ENCODE measurements at regions not wholly inside any gene's neighbourhood (a gene's known extent, or its start where the extent isn't known, plus 50 kb on each side); places are given as distances from the start of the nearest gene placed in this dataset.

DNA sequence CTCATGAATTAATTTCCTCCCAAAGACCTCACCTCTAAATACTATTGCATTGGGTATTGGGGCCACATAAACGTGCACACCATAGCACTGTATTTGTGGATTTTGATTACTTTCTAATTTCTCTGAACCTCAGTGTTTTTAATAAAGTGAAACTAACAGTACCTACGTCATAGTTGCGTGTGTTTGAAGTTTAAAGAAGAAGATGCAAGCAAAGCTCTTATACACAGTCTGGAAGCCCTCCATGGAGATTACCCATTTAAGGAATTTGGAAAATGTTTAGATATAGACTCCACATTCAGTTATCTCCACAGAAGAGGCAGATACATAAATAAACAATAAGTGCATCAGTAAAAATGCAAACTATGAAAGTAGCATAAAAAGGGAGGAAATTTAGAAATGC, 581.1 kb upstream of the GBE1 start:
- DNase-seq (ENCODE audit: insufficient read length, low spot score): no peak
- no peak for FAIRE-seq

DNA sequence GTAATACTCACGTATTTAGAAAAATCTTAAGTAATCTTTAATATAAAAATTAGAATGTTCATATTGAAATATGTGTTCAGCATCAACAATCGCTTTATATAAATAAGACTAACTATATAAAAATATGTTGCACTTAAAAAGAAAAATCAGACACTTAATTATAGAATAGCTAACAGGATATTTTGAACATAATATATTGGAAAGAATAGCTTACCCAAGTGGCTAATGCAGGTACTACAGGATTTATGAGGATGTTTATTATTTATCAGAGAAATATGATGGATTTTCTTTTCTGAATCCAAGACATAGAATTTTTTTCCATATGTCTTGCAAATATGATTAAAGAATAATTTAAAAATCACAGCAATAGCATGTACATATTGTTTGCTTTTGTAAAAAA, 567.9 kb upstream of the GBE1 start:
- DNase-seq (ENCODE audit: insufficient read length, low spot score) (no peak), FAIRE-seq (no peak)

- DNase-seq (ENCODE audit: insufficient read length, low spot score): no peak
- no peak for FAIRE-seq
Observed at GRCh38 chr3:82311901-82312300, 550.5 kb upstream of the GBE1 start.

- DNase-seq (ENCODE audit: insufficient read length, low spot score) (no peak), FAIRE-seq (no peak)
Observed at GRCh38 chr3:82308755-82309154, 547.3 kb upstream of the GBE1 start.

DNA sequence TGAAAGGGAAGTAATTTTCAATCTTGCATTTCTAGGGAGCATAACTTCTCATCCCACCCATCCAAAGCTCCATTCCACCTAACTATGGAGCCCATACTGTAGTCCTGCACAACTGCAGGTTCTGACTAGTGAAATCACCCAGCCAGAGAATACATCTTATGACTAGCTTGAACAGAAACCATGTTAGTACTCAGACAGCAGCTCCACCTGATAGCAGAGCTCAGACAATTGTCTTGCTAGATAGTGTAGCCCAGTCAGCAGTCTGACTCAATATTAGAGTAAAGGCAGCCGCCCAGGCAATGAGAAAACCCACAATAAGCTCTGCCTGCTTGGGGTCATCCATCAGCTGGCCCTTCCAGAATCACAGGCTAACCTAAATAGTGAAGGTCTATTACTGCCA, 544.7 kb upstream of the GBE1 start:
- DNase-seq (ENCODE audit: insufficient read length, low spot score) (no peak), FAIRE-seq (no peak)

DNA sequence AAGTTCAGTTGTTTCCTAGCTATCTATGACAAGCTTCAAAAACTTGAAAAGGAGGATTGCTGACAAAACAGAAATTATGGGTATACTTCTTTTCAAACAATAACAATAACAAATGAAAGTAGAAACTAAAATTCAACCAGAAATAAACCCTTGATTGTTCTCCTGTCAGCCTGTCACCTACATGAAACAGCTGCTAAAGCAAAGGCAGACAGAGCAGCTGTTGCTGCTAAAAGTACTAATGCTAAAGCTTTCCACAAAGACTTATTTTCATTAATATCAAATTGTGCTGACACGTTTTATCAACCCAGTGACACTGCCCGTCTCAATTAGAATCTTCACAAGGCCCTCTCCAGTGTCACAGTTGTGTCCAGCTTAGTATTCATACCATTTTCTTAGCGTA, 533.2 kb upstream of the GBE1 start:
- no peak for DNase-seq (ENCODE audit: insufficient read length, low spot score)
- FAIRE-seq: no peak

GRCh38 chr3:82293867-82294266, 532.4 kb upstream of the GBE1 start:
- FAIRE-seq: no peak
- DNase-seq (ENCODE audit: insufficient read length, low spot score): no peak

DNA sequence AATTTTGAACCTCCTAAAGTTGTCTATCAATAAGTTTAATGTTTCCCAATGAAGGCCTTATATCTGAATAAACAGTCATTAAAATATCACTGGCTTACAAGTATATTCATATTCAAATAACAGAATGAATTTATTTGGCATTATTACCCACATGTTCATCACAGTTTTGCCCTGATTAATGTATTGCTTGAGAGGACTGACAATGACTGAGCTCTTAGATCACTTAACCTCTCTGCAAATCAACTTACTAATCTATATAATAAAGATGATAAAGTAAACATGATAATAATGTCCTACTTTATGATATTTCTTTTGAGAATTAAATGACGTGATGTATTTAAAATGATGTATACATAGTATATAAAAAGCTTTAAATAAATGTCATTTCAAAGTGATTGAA, 532.0 kb upstream of the GBE1 start:
- FAIRE-seq (no peak), DNase-seq (ENCODE audit: insufficient read length, low spot score) (no peak)

DNA sequence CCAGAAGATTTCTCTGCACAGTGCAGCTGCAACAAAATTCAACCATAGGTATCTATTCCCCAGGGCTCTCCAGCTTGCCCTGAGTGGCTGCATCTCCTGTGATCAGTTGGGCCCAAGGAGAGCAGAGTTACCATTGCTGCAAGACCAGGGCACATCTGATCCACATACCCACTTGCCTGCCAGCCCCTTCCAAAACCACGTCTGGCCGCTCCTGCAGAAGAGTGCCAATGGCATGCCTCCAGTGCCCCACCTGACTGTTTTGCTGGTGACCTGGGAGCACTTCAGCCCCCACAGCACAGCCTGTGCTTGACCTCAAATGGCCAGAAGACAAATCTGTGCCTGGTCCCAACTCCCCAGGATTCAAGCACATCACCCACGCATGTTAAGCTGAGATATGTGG, 526.1 kb upstream of the GBE1 start:
- DNase-seq (ENCODE audit: insufficient read length, low spot score) (no peak), FAIRE-seq (no peak)

- no peak for FAIRE-seq
- peak; percentile 4 for DNase-seq (ENCODE audit: insufficient read length, low spot score)
Observed at GRCh38 chr3:82281205-82281604, 519.8 kb upstream of the GBE1 start.

- no peak for FAIRE-seq
- DNase-seq (ENCODE audit: insufficient read length, low spot score): no peak
Observed at GRCh38 chr3:82276992-82277391, 515.5 kb upstream of the GBE1 start.

DNA sequence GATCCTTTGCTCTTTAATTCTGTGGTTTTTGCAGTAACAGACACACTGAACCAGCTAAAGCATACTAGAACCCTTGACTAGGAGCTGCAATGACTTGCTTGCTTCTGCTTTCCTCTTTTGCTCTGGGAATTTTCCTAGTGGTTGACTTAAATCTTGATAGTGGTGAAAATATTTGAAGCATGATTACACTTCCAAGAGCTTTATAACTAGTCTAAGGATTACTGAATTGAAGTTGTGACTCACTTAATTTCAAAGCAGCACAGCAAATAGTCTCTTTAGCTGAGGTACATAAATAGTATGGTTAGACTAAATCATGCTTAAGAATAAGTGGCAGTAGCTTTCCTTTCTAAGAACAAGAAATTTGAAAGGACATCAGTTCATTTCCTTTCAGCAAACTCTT, 513.5 kb upstream of the GBE1 start:
- DNase-seq (ENCODE audit: insufficient read length, low spot score) (peak; percentile 2), FAIRE-seq (no peak)

- DNase-seq (ENCODE audit: insufficient read length, low spot score) (no peak), FAIRE-seq (no peak)
Observed at GRCh38 chr3:82265747-82266146, 504.3 kb upstream of the GBE1 start.

DNA sequence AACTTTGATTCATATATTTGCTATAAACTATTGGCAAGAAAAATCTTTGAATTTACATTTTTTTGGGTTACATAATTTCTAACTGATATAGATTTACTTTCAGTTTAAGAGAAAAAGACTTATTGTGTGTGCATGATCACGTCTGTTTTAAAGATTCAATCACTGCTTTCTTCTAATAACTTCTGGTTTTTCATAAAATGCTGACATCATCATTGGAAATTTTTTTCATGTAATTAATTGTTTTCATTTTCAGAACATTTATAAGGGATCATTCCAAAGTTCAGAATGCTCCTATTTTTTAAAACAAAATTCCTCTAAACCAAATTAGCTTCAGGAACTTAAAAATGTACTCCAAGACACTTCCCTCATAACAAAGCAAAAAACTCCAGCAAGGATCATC, 500.7 kb upstream of the GBE1 start:
- DNase-seq (ENCODE audit: insufficient read length, low spot score): no peak
- FAIRE-seq: no peak

DNA sequence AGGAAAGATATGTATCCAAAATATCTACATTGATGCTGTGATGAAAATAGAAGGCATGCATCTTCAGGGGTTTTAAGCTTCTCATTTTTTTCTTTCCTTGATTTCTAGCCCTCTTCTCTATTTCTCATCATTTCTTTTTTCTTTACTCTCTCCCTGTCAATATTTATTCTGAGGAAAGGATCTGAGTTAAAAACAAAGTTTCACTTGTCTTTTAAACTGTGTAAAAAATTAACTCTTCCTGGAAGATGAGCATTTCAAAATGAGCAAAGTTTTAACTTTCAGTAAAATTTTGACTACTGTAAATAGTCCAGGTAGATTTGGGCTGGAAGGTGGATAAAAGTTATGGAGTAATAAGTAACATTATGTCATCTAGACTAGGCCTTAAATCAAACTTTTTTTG, 500.2 kb upstream of the GBE1 start:
- no peak for FAIRE-seq

DNA sequence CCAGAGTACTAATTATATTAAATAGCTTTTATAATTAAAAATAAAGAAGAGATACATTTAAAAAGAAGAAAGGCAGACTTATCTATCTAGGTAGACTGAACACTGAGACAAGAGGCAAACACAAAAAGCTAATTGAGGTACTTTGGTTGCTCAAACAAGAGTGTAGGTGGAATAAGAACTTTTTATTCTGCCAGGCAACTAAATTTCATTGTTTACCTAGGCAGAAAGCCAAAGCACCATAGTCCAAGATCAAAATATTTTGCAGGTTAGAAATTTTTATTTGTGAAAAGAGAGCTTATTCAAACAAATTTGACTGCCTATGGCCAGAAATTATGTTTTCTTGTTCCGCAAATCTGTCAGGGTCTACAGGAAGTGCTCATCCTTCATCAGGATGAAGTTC, 499.6 kb upstream of the GBE1 start:
- FAIRE-seq (no peak), DNase-seq (ENCODE audit: insufficient read length, low spot score) (no peak)

More for the DNA sequence above, 500.2 kb upstream of the GBE1 start:
- no peak for DNase-seq (ENCODE audit: insufficient read length, low spot score)

GRCh38 chr3:82259994-82260393, 498.5 kb upstream of the GBE1 start:
- FAIRE-seq (no peak), DNase-seq (ENCODE audit: insufficient read length, low spot score) (no peak)

DNA sequence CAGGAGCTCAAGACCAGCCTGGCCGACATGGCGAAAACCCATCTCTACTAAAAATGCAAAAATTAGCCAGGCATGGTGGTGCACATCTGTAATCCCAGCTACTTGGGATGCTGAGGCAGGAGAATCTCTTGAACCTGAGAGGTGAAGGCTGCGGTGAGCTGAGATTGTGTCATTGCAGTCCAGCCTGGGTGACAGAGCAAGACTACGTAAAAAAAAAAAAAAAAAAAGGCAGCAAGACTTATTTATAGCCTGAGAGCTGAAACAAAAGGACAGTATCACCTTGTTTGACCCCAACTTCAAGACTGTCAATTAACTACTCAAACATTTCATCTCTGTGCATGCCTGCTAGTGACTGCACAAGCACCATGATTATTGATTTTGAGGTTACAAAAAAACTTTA, 478.9 kb upstream of the GBE1 start:
- FAIRE-seq (no peak), DNase-seq (ENCODE audit: insufficient read length, low spot score) (no peak)

- no peak for DNase-seq (ENCODE audit: insufficient read length, low spot score)
- FAIRE-seq: no peak
Observed at GRCh38 chr3:82236257-82236656, 474.8 kb upstream of the GBE1 start.

DNA sequence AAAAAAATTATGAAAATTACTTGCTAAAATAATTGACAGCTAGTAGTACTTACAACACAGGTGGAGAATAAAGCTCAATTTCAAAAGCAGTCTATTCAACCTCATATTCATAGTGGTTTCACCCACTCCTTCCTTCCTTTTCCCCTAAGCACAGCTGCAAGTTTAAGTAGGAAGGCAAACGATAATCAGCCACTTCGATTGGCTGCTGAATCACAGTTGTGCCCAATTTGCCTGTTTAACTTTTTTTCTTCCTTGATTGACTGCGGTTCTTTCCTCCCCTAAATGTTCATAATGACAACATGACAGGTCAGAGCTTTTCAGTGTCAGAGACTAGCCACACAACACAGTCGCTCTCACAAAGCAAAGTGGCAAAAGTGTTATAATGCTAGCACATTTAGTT, 468.0 kb upstream of the GBE1 start:
- DNase-seq (ENCODE audit: insufficient read length, low spot score) (no peak), FAIRE-seq (no peak)

DNA sequence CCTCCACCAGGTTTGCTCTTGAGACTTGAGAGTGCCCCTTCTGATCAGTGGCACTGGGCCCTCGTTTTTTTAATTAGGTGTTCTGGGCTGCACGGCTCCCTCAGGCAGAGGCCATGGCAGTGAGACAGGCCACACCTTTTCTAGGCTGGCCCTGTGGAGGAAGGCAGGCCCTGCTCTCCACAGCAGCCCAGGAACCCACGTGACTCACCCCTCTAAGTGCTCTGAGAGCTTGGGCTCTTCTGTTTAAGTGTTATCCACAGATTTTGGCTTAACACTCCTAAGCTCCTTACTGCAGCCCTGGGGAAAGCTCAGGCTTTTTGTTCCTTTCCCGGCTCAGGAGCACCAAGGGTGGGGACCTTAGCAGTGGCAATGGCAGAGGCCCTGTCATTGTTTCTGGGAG, 463.2 kb upstream of the GBE1 start:
- no peak for DNase-seq (ENCODE audit: insufficient read length, low spot score)
- no peak for FAIRE-seq

DNA sequence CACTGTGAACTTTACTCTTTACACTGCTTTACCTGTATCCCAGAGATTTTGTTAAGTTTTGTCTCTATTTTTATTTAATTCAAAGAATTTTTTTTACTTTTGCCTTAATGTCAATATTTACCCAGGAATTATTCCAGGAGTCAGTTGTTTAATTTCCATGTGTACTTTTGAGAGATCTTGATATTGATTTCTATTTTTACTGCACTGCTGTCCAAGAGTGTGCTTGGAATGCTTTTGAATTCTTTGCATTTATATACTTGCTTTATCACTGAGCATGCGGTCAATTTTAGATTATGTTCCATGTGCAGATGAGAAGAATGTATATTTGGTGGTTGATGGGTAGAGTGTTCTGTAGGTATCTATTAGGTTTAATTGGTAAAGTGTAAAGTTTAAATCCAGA, 461.0 kb upstream of the GBE1 start:
- FAIRE-seq: no peak
- DNase-seq (ENCODE audit: insufficient read length, low spot score): no peak

- no peak for FAIRE-seq
Observed at GRCh38 chr3:82217571-82217970, 456.1 kb upstream of the GBE1 start.

More at GRCh38 chr3:82217571-82217970, 456.1 kb upstream of the GBE1 start:
- DNase-seq (ENCODE audit: insufficient read length, low spot score): no peak
